Activated CD8-positive, alpha-beta T cell treated with anti-CD3 and anti-CD28 coated beads for 36 hours (primary cell): ENCODE measurements at regions not wholly inside any gene's neighbourhood (a gene's known extent, or its start where the extent isn't known, plus 50 kb on each side); places are given as distances from the start of the nearest gene placed in this dataset.

Experiments
- ATAC-seq: fragments of 200-7000 bp; cut with Tn5 transposase; one replicate; pipeline ENCODE4 v1.10.0; 2021; ENCODE audit warnings: mild to moderate bottlenecking, moderate library complexity
- CTCF ChIA-PET: fragments of 350-600 bp; sonication (Branson Sonifier 250); formaldehyde crosslinking; loops from one replicate; lab custom pipeline; 2021; ENCODE audit warnings: antibody characterized with exemption; lab: Charles Lee
- POLR2A ChIA-PET: fragments of 350-600 bp; sonication (Branson Sonifier 250); formaldehyde crosslinking; loops from one replicate; lab custom pipeline; 2021; ENCODE audit warnings: antibody characterized with exemption; lab: Charles Lee
- DNase-seq: peaks from one replicate; pipeline ENCODE4 v3.0.0-alpha.2; 2020
- H3K27ac Mint-ChIP-seq: one replicate; pipeline ENCODE4 v1.8.0; 2021; ENCODE audit warnings: mild to moderate bottlenecking, mixed read lengths
- H3K27me3 Mint-ChIP-seq: one replicate; pipeline ENCODE4 v1.8.0; 2021; ENCODE audit warnings: mixed read lengths
- H3K36me3 Mint-ChIP-seq: one replicate; pipeline ENCODE4 v1.8.0; 2021; ENCODE audit warnings: low read depth, mixed read lengths
- H3K4me1 Mint-ChIP-seq: one replicate; pipeline ENCODE4 v1.8.0; 2021; ENCODE audit warnings: low read depth, mixed read lengths
- H3K4me3 Mint-ChIP-seq: one replicate; pipeline ENCODE4 v1.8.0; 2021; ENCODE audit warnings: mild to moderate bottlenecking, moderate library complexity, mixed read lengths
- H3K9me3 Mint-ChIP-seq: one replicate; pipeline ENCODE4 v1.8.0; 2021; ENCODE audit warnings: mixed read lengths
- CTCF ChIP-seq: fragments of 200-600 bp; IDR thresholded peaks from one replicate; pipeline ENCODE4 v1.8.0; 2022; ENCODE audit warnings: antibody characterized with exemption, mild to moderate bottlenecking
- intact Hi-C: fragments of 100-400 bp; cut with micrococcal nuclease; formaldehyde crosslinking; loops from one replicate; pipeline ENCODE4 v1.10.0; 2022

GRCh38 chr3:194744826-194745225 lies 59.1 kb downstream of the FAM43A start:
- ChIA-PET POLR2A (no interaction called here), CTCF (no interaction called here)
- no peak for TF ChIP-seq CTCF
- ATAC-seq: no peak
- DNase-seq: no peak
- H3K4me1 Mint-ChIP-seq: no peaks in the 10 kb centered on the region
- intact Hi-C loops: no loop called here
- H3K4me3 Mint-ChIP-seq: no peak overlapping the region
- no peak overlapping the region for H3K27ac Mint-ChIP-seq
- H3K9me3 Mint-ChIP-seq: no peaks in the 10 kb centered on the region
- H3K27me3 Mint-ChIP-seq: peaks cover 6% of the 10 kb centered on the region
- H3K36me3 Mint-ChIP-seq: no peaks in the 10 kb centered on the region

- CTCF ChIA-PET: no interaction called here
- no peak for ATAC-seq
Measured at GRCh38 chr3:194745422-194746184, 59.9 kb downstream of the FAM43A start.

GRCh38 chr3:194748225-194748624 lies 62.5 kb downstream of the FAM43A start:
- TF ChIP-seq CTCF: no peak
- ATAC-seq: no peak
- no peak for DNase-seq
- intact Hi-C loops: no loop called here
- ChIA-PET POLR2A (no interaction called here), CTCF (no interaction called here)
- H3K4me3 Mint-ChIP-seq: no peak overlapping the region
- H3K27me3 Mint-ChIP-seq: no peaks in the 10 kb centered on the region
- no peaks in the 10 kb centered on the region for H3K9me3 Mint-ChIP-seq
- H3K27ac Mint-ChIP-seq: no peak overlapping the region
- H3K4me1 Mint-ChIP-seq: no peaks in the 10 kb centered on the region
- no peaks in the 10 kb centered on the region for H3K36me3 Mint-ChIP-seq

More at GRCh38 chr3:194745422-194746184, 59.9 kb downstream of the FAM43A start:
- Mint-ChIP-seq H3K9me3 (no peaks in the 10 kb centered on the region), H3K27ac (no peak overlapping the region), H3K4me1 (no peaks in the 10 kb centered on the region), H3K27me3 (peaks cover 4% of the 10 kb centered on the region), H3K4me3 (no peak overlapping the region), H3K36me3 (no peaks in the 10 kb centered on the region)
- POLR2A ChIA-PET: interaction anchor here (0.6 kb wide), 1 partner anchor 240 kb away, joined by 3 read pairs; no protein-coding TSS in a partner anchor
- intact Hi-C loops: no loop called here
- TF ChIP-seq CTCF: no peak
- no peak for DNase-seq

GRCh38 chr3:194749631-194750490 lies 64.2 kb downstream of the FAM43A start:
- H3K9me3 Mint-ChIP-seq: no peaks in the 10 kb centered on the region
- no peak for ATAC-seq
- POLR2A ChIA-PET: no interaction called here
- H3K27me3 Mint-ChIP-seq: no peaks in the 10 kb centered on the region
- CTCF ChIA-PET: no interaction called here
- no peaks in the 10 kb centered on the region for H3K4me1 Mint-ChIP-seq
- no peak overlapping the region for H3K4me3 Mint-ChIP-seq
- H3K36me3 Mint-ChIP-seq: no peaks in the 10 kb centered on the region
- no peak overlapping the region for H3K27ac Mint-ChIP-seq
- intact Hi-C loops: no loop called here
- DNase-seq: no peak
- no peak for TF ChIP-seq CTCF

GRCh38 chr3:194750491-194750828 lies 64.8 kb downstream of the FAM43A start:
- H3K27me3 Mint-ChIP-seq: no peaks in the 10 kb centered on the region
- ATAC-seq (no peak), DNase-seq (no peak)
- TF ChIP-seq CTCF: no peak
- no peak overlapping the region for H3K4me3 Mint-ChIP-seq
- H3K4me1 Mint-ChIP-seq: no peaks in the 10 kb centered on the region
- POLR2A ChIA-PET: no interaction called here
- H3K36me3 Mint-ChIP-seq: no peaks in the 10 kb centered on the region
- CTCF ChIA-PET: no interaction called here
- H3K27ac Mint-ChIP-seq: no peak overlapping the region
- intact Hi-C loops: no loop called here
- H3K9me3 Mint-ChIP-seq: no peaks in the 10 kb centered on the region
